H9 (cell line): ENCODE measurements at regions not wholly inside any gene's neighbourhood (a gene's known extent, or its start where the extent isn't known, plus 50 kb on each side); places are given as distances from the start of the nearest gene placed in this dataset.

Experiments
- DNase-seq: peaks from one replicate; pipeline ENCODE4 v3.0.0-alpha.2; 2017
- H2AFZ ChIP-seq: one replicate; pipeline ENCODE4 v1.6.1; 2013; ENCODE audit warnings: mild to moderate bottlenecking, low read length, control low read depth, moderate library complexity
- H2AK5ac ChIP-seq: 2 replicates; pipeline ENCODE4 v1.6.1; 2013; ENCODE audit warnings: low read length, control low read depth, mixed read lengths; ENCODE audit not compliant: insufficient read length
- H2BK120ac ChIP-seq: one replicate; pipeline ENCODE4 v1.6.1; 2013; ENCODE audit warnings: low read depth, mild to moderate bottlenecking, low read length, control low read depth, inconsistent platforms; ENCODE audit not compliant: poor library complexity, severe bottlenecking
- H2BK12ac ChIP-seq: 2 replicates; pipeline ENCODE4 v1.6.1; 2013; ENCODE audit warnings: low read length, control low read depth, mixed read lengths, low read depth; ENCODE audit not compliant: insufficient read length
- H2BK15ac ChIP-seq: 2 replicates; pipeline ENCODE4 v1.6.1; 2013; ENCODE audit warnings: low read depth, low read length, control low read depth
- H2BK20ac ChIP-seq: one replicate; pipeline ENCODE4 v1.6.1; 2013; ENCODE audit warnings: low read depth, mild to moderate bottlenecking, low read length, control low read depth, inconsistent platforms; ENCODE audit not compliant: poor library complexity, severe bottlenecking
- H2BK5ac ChIP-seq: 2 replicates; pipeline ENCODE4 v1.6.1; 2013; ENCODE audit warnings: low read length, control low read depth, mixed read lengths; ENCODE audit not compliant: insufficient read length
- H3K14ac ChIP-seq: 2 replicates; pipeline ENCODE4 v1.6.1; 2013; ENCODE audit warnings: low read length, control low read depth; ENCODE audit not compliant: insufficient read depth
- H3K18ac ChIP-seq: 2 replicates; pipeline ENCODE4 v1.6.1; 2013; ENCODE audit warnings: low read depth, mild to moderate bottlenecking, mixed read lengths, low read length, control low read depth; ENCODE audit not compliant: insufficient read length
- H3K23ac ChIP-seq: 2 replicates; pipeline ENCODE4 v1.6.1; 2013; ENCODE audit warnings: low read length, control low read depth, mixed read lengths, low read depth; ENCODE audit not compliant: insufficient read length
- H3K23me2 ChIP-seq: 2 replicates; pipeline ENCODE4 v1.6.1; 2013; ENCODE audit warnings: low read depth, mild to moderate bottlenecking, mixed read lengths, low read length, control low read depth; ENCODE audit not compliant: insufficient read length, poor library complexity, severe bottlenecking
- H3K27ac ChIP-seq: 2 replicates; pipeline ENCODE4 v1.5.1; 2013; ENCODE audit warnings: low read length, control low read depth, mixed read lengths, low read depth; ENCODE audit not compliant: insufficient read length
- H3K27me3 ChIP-seq: 2 replicates; pipeline ENCODE4 v1.6.1; 2013; ENCODE audit warnings: low read length, control low read depth, inconsistent platforms; ENCODE audit not compliant: insufficient read depth
- H3K4ac ChIP-seq: 2 replicates; pipeline ENCODE4 v1.6.1; 2013; ENCODE audit warnings: low read depth, mild to moderate bottlenecking, control low read depth, inconsistent platforms, low read length, moderate library complexity
- H3K4me1 ChIP-seq: 2 replicates; pipeline ENCODE4 v1.6.1; 2013; ENCODE audit warnings: low read length, control low read depth, inconsistent platforms; ENCODE audit not compliant: insufficient read depth
- H3K4me2 ChIP-seq: 2 replicates; pipeline ENCODE4 v1.6.1; 2013; ENCODE audit warnings: low read length, control low read depth, mixed read lengths; ENCODE audit not compliant: insufficient read length, insufficient read depth
- H3K56ac ChIP-seq: 2 replicates; pipeline ENCODE4 v1.6.1; 2013; ENCODE audit warnings: low read depth, mild to moderate bottlenecking, mixed read lengths, low read length, control low read depth; ENCODE audit not compliant: insufficient read length
- H3K79me1 ChIP-seq: 2 replicates; pipeline ENCODE4 v1.6.1; 2013; ENCODE audit warnings: low read depth, mild to moderate bottlenecking, moderate library complexity, low read length, control low read depth, inconsistent platforms; ENCODE audit not compliant: insufficient read depth, poor library complexity, severe bottlenecking
- H3K79me2 ChIP-seq: 2 replicates; pipeline ENCODE4 v1.6.1; 2013; ENCODE audit warnings: low read length, control low read depth, inconsistent platforms; ENCODE audit not compliant: insufficient read depth
- H3K9ac ChIP-seq: 2 replicates; pipeline ENCODE4 v1.6.1; 2013; ENCODE audit warnings: low read length, control low read depth, mixed read lengths; ENCODE audit not compliant: insufficient read length; ENCODE audit errors: extremely low read depth
- H3K9me3 ChIP-seq: one replicate; pipeline ENCODE4 v1.6.1; 2013; ENCODE audit warnings: low read depth, low read length, inconsistent platforms; ENCODE audit not compliant: control insufficient read depth
- H3T11ph ChIP-seq: one replicate; pipeline ENCODE4 v1.6.1; 2013; ENCODE audit warnings: mild to moderate bottlenecking, low read length, control low read depth, inconsistent platforms
- H4K20me1 ChIP-seq: one replicate; pipeline ENCODE4 v1.6.1; 2013; ENCODE audit not compliant: control insufficient read depth, insufficient read length, insufficient read depth
- H4K5ac ChIP-seq: 2 replicates; pipeline ENCODE4 v1.6.1; 2013; ENCODE audit warnings: low read depth, mild to moderate bottlenecking, mixed read lengths, low read length, control low read depth; ENCODE audit not compliant: insufficient read length
- H4K8ac ChIP-seq: replicated peaks from 2 replicates; pipeline ENCODE4 v1.6.1; 2013; ENCODE audit warnings: low read length, control low read depth, mixed read lengths, low read depth; ENCODE audit not compliant: insufficient read length
- H4K91ac ChIP-seq: 2 replicates; pipeline ENCODE4 v1.6.1; 2013; ENCODE audit warnings: low read depth, mild to moderate bottlenecking, moderate library complexity, mixed read lengths, low read length, control low read depth; ENCODE audit not compliant: insufficient read length
- H3K27ac Mint-ChIP-seq, 3 experiments: 2 replicates in 2 of 3; 3 replicates in 1 of 3; pipeline ENCODE4 v1.8.0; 2020 to 2021; ENCODE audit warnings: mixed read lengths in 3 of 3, mild to moderate bottlenecking in 1 of 3, moderate library complexity in 1 of 3
- H3K27me3 Mint-ChIP-seq: 2 replicates; pipeline ENCODE4 v1.8.0; 2021; ENCODE audit warnings: low read depth, mild to moderate bottlenecking, moderate library complexity, mixed read lengths
- H3K36me3 Mint-ChIP-seq, 3 experiments: 2 replicates in 2 of 3; 3 replicates in 1 of 3; pipeline ENCODE4 v1.8.0; 2020 to 2021; ENCODE audit warnings: low read depth in 3 of 3, mixed read lengths in 3 of 3; ENCODE audit not compliant: insufficient read depth in 1 of 3
- H3K4me1 Mint-ChIP-seq, 2 experiments: 2 replicates each; pipeline ENCODE4 v1.8.0; 2020; ENCODE audit warnings: mixed read lengths in 2 of 2
- H3K4me3 Mint-ChIP-seq, 2 experiments: 2 replicates in 1 of 2; 3 replicates in 1 of 2; pipeline ENCODE4 v1.8.0; 2020 to 2021; ENCODE audit warnings: mild to moderate bottlenecking in 2 of 2, mixed read lengths in 2 of 2, moderate library complexity in 1 of 2
- H3K9me3 Mint-ChIP-seq, 2 experiments: 2 replicates in 1 of 2; 3 replicates in 1 of 2; pipeline ENCODE4 v1.8.0; 2020; ENCODE audit warnings: mild to moderate bottlenecking in 2 of 2, mixed read lengths in 2 of 2, moderate library complexity in 1 of 2
- CTCF ChIP-seq: fragments of 200-600 bp; sonication (generic); conservative IDR thresholded peaks from 3 replicates; pipeline ENCODE4 v1.8.0; 2021; ENCODE audit warnings: antibody characterized with exemption, mild to moderate bottlenecking
- WGBS: extraction: QIAGEN DNeasy Blood & Tissue Kit; methylation state at CpG from one replicate; pipeline ENCODE4 v1.1.7; 2013; ENCODE audit warnings: missing lambda C conversion rate, low lambda C conversion rate, mixed read lengths; ENCODE audit not compliant: insufficient read length; ENCODE audit errors: extremely low coverage; 5-methylcytosine and 5-hydroxymethylcytosine counted together

DNA sequence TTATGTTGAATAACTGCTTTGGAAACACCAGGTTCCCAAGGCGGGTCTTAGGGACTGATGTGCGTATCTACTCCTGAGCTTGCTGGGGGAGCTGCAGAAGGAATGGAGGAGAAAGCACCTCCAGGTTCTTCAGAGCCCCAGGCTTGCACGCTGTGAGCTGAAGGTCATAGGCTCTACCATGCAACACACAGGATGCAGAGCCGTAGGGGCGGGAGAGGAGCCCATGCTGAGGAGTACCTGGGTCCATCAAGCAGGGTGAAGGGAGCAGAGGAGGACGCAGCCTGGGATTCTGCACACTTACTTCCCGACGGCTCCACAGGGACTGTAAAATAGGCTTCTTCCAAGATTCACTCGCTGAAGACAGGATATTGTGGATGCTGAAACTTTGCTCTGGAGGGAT lies 426.5 kb upstream of the FRG1 start:
- Histone ChIP-seq H3K4ac (no peak overlapping the region), H3K18ac (no peak overlapping the region), H3K79me1 (no peaks in the 10 kb centered on the region), H3T11ph (no peak overlapping the region), H3K79me2 (no peaks in the 10 kb centered on the region), H3K27me3 (no peaks in the 10 kb centered on the region), H2AFZ (no peak overlapping the region), H2BK120ac (no peak overlapping the region), H4K20me1 (no peaks in the 10 kb centered on the region), H3K4me2 (no peak overlapping the region), H2BK20ac (no peak overlapping the region), H3K23ac (no peak overlapping the region), H4K5ac (no peak overlapping the region), H3K9me3 (peaks cover 10% of the 10 kb centered on the region), H2BK12ac (no peak overlapping the region), H3K9ac (no peak overlapping the region), H3K23me2 (no peaks in the 10 kb centered on the region), H2BK5ac (no peak overlapping the region), H3K27ac (no peak overlapping the region), H4K8ac (no peak overlapping the region), H4K91ac (no peak overlapping the region), H2AK5ac (no peak overlapping the region), H3K4me1 (no peaks in the 10 kb centered on the region), H3K14ac (no peak overlapping the region), H2BK15ac (no peak overlapping the region), H3K56ac (no peak overlapping the region)
- no peak for TF ChIP-seq CTCF
- H3K27me3 Mint-ChIP-seq: no peaks in the 10 kb centered on the region
- WGBS: no CpG with 5 or more reads among the region's 9 CpGs
- no peak overlapping the region for H3K4me3 Mint-ChIP-seq
- no peak for DNase-seq
- peaks cover 0 to 5% (median 0%) of the 10 kb centered on the region in 3 experiments; a peak in 5 of 7 replicates for H3K36me3 Mint-ChIP-seq
- no peak overlapping the region for H3K27ac Mint-ChIP-seq
- peaks cover 0 to 6% of the 10 kb centered on the region in 2 experiments; a peak in 2 of 4 replicates for H3K4me1 Mint-ChIP-seq
- peaks cover 66 to 92% of the 10 kb centered on the region in 2 experiments for H3K9me3 Mint-ChIP-seq
